Stimulated activated CD4-positive, alpha-beta T cell treated with anti-CD3 and anti-CD28 coated beads, Interleukin-15, amount 100 ng/mL, for 24 hours (primary cell): ENCODE measurements at regions not wholly inside any gene's neighbourhood (a gene's known extent, or its start where the extent isn't known, plus 50 kb on each side); places are given as distances from the start of the nearest gene placed in this dataset.
"Not testable (repeated sequence)": the region's sequence is repeated elsewhere in the genome, so short reads cannot be mapped to it uniquely, and the experiment has no call there.

Experiments used
- DNase-seq: peaks from one replicate; pipeline ENCODE4 v3.0.0-alpha.2; 2020

GRCh38 chr5:4022056-4022670 lies 426.5 kb downstream of the IRX1 start:
- DNase-seq, result no peak

- no peak for DNase-seq
Observed at GRCh38 chr5:4023091-4023752, 427.6 kb downstream of the IRX1 start.

GRCh38 chr5:4023753-4024335 lies 428.2 kb downstream of the IRX1 start:
- no peak for DNase-seq

DNA sequence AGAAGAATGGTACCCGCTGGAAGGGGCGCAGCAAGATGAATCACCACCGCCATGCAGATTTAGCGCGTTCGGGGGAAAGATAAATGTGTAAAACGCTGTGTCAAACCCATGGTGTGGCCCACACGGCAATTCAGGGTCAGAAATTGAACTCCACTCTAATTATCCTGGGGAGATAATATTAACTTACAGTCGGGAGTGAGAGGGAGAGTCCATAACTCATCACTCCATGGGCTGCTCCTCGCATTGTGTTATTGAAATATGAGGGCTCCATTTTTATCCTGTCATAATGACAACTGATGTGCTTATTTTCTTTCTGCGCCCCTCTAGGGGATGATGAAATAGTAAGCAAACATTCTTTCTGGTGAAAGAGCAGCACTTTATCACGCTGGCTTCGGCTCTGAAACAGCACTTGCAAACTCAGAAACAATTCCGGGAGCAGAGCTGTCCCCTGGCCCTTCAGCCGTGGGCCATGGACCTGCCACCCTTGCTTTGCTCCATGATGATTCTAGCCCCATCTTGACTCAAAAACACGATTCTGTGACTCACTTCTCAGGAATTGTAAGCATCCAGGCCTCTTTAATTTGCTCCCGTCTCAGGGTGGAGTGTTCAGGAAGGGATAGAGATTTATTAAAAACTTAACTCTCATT lies 431.6 kb downstream of the IRX1 start:
- DNase-seq, result no peak

DNA sequence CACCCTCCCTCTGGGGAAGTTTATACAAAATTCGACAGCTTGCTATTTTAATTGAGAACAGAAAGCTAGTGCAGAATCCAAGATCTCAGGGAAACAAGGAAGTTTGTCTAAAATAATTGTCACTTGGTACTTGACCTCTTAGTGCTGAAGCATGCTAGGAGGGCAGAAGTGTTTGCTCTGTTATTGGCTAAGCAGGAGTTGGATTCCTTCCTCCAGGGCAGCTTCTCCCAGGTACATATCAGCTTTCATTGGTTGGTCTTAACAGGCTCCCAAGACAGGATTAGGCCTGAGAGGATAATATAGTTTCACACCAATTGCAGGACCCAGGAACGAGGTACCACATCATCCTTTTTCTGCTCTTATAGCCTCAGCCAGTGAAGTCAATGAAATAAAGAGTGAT lies 432.8 kb downstream of the IRX1 start:
- no peak for DNase-seq

DNA sequence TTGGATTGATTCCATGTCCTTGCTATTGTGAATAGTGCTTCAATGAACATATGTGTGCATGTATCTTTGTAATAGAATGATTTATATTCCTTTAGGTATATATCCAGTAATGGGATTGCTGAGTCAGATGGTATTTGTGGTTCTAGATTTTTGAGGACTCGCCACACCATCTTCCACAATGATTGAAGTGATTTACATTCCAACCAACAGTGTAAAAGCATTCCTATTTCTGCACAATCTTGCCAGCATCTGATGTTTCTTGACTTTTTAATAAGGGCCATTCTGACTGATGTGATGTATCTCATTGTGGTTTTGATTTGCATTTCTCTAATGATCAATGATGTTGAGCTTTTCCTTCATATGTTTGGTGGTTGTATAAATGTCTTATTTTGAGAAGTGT lies 437.9 kb downstream of the IRX1 start:
- DNase-seq, result not testable (repeated sequence)

- no peak for DNase-seq
Observed at GRCh38 chr5:4036861-4037260, 441.2 kb downstream of the IRX1 start.

GRCh38 chr5:4038994-4039393 lies 443.4 kb downstream of the IRX1 start:
- DNase-seq, result no peak

DNA sequence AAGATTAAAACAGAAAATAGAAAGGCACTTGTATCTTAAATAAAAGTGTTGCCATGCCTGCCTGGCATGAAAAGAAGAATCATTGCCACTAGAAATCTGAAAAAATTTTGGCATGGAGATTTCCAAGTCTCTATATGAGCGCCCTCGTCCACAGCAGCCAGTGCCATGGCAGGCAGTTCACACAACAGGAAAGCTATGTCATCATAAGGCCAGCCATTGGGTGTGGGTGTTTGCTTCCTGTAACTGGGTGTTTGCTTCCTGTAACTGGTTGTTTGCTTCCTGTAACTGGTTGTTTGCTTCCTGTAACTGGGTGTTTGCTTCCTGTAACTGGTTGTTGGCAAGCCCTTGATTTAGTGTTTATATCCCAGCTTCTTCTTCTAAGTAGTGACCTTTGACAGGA lies 446.7 kb downstream of the IRX1 start:
- no peak for DNase-seq

GRCh38 chr5:4043135-4043534 lies 447.5 kb downstream of the IRX1 start:
- DNase-seq, result no peak

DNA sequence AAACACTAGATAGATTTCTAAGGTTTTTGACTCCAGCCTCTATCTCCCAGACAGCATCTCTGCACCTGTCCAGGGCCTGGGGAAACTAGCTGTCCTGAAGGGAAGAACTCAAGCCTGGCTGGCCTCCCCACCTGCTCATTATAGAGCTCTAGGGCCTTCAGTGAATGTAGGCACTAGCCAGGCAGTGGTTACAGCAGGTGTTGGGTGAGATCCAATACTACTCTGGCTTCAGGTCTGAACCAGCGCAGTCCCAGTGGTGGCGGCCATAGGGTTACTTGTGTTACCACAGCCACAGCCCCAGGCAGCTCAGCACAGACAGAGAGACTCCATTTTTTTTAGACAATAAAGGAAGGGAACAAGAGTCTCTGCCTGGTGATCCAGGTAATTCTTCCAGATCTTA lies 449.2 kb downstream of the IRX1 start:
- DNase-seq, result no peak

GRCh38 chr5:4048398-4048797 lies 452.8 kb downstream of the IRX1 start:
- no peak for DNase-seq

- DNase-seq, result no peak
Observed at GRCh38 chr5:4050203-4050602, 454.6 kb downstream of the IRX1 start.

- DNase-seq, result no peak
Observed at GRCh38 chr5:4053136-4053535, 457.5 kb downstream of the IRX1 start.

DNA sequence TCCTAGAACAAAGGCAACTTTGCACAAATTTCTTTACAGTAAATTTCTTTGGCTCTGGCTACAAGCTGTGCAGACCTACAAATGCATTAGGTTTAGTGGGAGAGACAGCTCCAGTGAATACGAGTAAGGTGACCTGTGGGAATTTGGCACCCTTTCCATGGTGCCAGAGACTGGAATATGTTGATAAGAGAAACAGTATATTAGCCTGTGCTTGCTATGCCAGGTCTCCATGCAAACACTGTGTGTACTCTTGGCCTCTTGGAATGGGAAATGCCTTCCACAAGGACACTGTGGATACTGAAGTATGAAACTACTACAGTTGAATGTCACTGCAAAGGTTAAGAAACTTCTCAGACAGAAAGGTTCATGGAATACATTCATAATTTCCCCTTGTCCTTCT lies 458.5 kb downstream of the IRX1 start:
- no peak for DNase-seq

DNA sequence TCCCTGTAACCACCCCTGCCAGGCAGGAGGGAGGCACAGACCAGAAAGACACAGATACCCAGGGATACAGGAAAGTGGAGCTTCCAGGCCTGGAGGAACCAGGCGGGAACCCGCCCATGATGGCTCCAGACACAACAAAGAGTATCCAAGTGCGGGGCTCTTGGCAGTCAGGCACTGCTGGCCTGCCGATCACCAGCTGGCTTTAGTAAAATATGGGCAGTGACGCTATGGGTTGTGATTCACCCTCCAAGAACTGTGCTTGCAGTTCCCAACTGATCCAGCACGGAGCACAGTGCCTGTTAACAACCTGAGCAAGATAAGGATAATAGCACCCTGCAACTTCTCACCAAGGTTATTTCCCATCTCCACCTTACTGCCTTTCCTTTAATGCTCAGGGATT lies 463.3 kb downstream of the IRX1 start:
- DNase-seq, result no peak

DNA sequence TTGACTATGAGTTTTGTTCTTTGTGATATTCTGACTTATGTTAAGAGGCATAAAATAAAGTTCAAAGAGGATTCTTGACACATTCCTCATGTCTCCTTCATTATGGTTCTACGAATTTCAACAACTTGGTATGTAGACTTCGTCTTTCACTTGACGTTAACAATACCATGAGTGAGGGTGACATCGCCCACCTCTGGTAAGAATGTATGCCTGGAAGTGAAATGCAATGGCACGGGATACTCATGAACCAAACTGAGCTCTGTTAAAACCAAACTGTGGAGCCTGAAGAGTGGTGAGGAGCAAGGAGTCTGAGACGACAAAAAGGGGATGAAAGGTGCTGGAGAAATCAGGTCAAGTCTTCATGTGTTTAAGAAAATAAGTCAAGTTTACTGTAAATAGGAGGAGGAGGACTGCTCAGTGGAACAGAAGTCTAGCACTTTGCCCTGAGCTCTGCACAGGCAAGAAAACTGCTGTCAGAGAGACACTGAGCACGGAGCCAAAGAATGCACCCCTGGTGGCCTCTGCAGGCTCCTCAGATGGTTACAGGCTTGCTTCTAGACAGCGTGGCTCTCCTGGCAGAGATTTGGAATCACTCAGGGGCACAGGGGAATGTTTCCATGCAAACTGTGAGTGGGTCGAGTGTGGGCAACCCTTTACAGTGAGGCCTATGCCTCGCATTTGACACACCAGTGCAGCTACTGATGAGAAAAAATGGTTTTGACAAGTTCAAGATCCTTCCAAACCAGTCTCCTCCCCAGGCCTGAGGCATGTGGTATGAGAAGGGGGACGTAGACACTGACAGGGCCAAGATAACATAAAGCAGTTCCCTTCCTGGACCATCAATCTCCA lies 470.1 kb downstream of the IRX1 start:
- no peak for DNase-seq

- DNase-seq, result no peak
Observed at GRCh38 chr5:4068171-4068570, 472.5 kb downstream of the IRX1 start.

- no peak for DNase-seq
Observed at GRCh38 chr5:4078544-4078943, 482.9 kb downstream of the IRX1 start.

GRCh38 chr5:4079831-4080230 lies 484.2 kb downstream of the IRX1 start:
- DNase-seq, result no peak

- DNase-seq, result no peak
Observed at GRCh38 chr5:4080370-4080769, 484.7 kb downstream of the IRX1 start.

DNA sequence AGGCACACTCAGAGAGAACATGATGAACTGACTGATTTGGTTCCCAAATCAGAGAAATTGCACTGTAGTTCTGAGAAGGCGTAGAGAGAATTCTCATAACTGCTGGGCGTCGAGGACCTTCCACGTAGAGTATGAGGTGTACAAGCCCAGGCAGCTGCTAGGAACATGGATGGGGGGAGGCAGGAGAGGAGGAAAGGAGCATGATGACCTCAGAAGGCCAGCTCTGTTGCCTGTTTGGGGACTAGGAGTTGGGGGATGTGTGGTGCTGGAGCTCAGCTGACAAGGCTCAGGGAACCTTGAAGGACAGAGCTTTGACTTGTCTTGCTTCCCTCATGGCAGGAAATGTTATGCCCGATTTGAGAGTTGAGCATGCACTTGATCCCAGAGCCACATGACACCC lies 485.4 kb downstream of the IRX1 start:
- DNase-seq, result no peak

- no peak for DNase-seq
Observed at GRCh38 chr5:4081466-4081865, 485.8 kb downstream of the IRX1 start.
